Esophagus squamous epithelium (tissue), 4 donors: ENCODE measurements at regions not wholly inside any gene's neighbourhood (a gene's known extent, or its start where the extent isn't known, plus 50 kb on each side); places are given as distances from the start of the nearest gene placed in this dataset.

Experiments
- POLR2A ChIP-seq, 4 donors: fragments of 450-650 bp; IDR thresholded peaks; one replicate each; pipeline ENCODE4 v1.6.1; 2017; ENCODE audit warnings: antibody characterized with exemption in 4 of 4, mild to moderate bottlenecking in 4 of 4, moderate library complexity in 3 of 4
- TF ChIP-seq, protein P1 (sequence below), 6 experiments: fragments of 450-650 bp in 4 of 6; fragments of 200-600 bp in 2 of 6; sonication (generic) in 2 of 6; IDR thresholded peaks; one replicate each; pipeline ENCODE4 v1.5.1; 2016 to 2019; ENCODE audit warnings: antibody characterized with exemption in 6 of 6, mild to moderate bottlenecking in 4 of 6, moderate library complexity in 4 of 6

DNA sequence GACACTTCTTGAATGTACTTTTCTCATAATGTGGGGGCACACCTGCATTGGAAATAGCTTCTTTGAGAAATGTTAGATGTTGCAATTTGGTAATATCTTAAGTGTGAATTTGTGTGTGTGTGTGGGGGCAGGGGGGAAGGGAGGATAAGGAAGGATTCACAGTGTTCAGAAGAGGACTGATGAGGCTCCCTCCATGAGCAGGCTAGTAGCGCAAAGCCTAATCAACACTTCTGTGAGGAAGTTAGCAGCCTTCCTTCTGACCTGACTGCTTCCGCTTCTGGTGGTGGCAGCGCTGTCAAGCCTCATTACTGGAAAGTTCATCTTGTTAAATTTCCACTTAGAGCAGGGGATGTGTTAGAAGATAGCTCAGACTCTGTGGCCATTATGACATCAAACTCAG is 295.4 kb upstream of the SPRED2 start:
- TF ChIP-seq, protein P1, sequence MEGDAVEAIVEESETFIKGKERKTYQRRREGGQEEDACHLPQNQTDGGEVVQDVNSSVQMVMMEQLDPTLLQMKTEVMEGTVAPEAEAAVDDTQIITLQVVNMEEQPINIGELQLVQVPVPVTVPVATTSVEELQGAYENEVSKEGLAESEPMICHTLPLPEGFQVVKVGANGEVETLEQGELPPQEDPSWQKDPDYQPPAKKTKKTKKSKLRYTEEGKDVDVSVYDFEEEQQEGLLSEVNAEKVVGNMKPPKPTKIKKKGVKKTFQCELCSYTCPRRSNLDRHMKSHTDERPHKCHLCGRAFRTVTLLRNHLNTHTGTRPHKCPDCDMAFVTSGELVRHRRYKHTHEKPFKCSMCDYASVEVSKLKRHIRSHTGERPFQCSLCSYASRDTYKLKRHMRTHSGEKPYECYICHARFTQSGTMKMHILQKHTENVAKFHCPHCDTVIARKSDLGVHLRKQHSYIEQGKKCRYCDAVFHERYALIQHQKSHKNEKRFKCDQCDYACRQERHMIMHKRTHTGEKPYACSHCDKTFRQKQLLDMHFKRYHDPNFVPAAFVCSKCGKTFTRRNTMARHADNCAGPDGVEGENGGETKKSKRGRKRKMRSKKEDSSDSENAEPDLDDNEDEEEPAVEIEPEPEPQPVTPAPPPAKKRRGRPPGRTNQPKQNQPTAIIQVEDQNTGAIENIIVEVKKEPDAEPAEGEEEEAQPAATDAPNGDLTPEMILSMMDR (IDR thresholded peaks at IDR 0.05) = no peak
- TF ChIP-seq POLR2A (IDR thresholded peaks at IDR 0.05) = no peak
